Lower leg skin (tissue), 3 donors: ENCODE measurements at regions not wholly inside any gene's neighbourhood (a gene's known extent, or its start where the extent isn't known, plus 50 kb on each side); places are given as distances from the start of the nearest gene placed in this dataset.

Experiments
- POLR2A ChIP-seq, 2 donors: fragments of 450-650 bp; IDR thresholded peaks; one replicate each; pipeline ENCODE4 v1.6.1; 2016 to 2017; ENCODE audit warnings: antibody characterized with exemption in 2 of 2, mild to moderate bottlenecking in 1 of 2, moderate library complexity in 1 of 2
- TF ChIP-seq, protein P1 (sequence below), 3 donors: fragments of 450-650 bp; IDR thresholded peaks; one replicate each; pipeline ENCODE4 v1.5.1; 2016; ENCODE audit warnings: antibody characterized with exemption in 3 of 3, mild to moderate bottlenecking in 3 of 3, moderate library complexity in 2 of 3

DNA sequence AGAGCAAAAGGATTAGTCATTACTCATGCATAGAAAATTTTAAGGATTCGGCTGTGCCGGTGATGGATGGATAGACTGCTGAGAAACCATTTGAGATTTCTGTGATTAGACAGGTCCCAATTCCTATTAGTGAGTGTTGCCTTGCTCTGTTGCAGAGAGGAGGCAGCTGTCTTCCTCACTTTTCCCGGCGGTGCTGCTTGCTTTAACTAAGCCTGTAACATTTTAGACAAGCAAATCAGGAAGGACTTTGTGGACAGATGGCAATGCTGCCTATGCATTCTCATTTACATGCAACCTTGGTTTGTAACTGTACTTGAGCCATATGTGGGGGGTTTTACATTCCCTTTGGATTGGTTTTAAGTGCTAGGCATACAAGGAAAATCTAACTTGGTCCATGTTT is 1176.3 kb downstream of the CDH18 start:
- TF ChIP-seq, protein P1, sequence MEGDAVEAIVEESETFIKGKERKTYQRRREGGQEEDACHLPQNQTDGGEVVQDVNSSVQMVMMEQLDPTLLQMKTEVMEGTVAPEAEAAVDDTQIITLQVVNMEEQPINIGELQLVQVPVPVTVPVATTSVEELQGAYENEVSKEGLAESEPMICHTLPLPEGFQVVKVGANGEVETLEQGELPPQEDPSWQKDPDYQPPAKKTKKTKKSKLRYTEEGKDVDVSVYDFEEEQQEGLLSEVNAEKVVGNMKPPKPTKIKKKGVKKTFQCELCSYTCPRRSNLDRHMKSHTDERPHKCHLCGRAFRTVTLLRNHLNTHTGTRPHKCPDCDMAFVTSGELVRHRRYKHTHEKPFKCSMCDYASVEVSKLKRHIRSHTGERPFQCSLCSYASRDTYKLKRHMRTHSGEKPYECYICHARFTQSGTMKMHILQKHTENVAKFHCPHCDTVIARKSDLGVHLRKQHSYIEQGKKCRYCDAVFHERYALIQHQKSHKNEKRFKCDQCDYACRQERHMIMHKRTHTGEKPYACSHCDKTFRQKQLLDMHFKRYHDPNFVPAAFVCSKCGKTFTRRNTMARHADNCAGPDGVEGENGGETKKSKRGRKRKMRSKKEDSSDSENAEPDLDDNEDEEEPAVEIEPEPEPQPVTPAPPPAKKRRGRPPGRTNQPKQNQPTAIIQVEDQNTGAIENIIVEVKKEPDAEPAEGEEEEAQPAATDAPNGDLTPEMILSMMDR (IDR thresholded peaks at IDR 0.05) = no peak
- TF ChIP-seq POLR2A (IDR thresholded peaks at IDR 0.05) = no peak
